Fibroblast of lung (primary cell): ENCODE measurements at regions not wholly inside any gene's neighbourhood (a gene's known extent, or its start where the extent isn't known, plus 50 kb on each side); places are given as distances from the start of the nearest gene placed in this dataset.

ENCODE experiments used
- DNase-seq, 2 donors: peaks; one replicate each; pipeline versions ENCODE4 v3.0.0 to v3.0.0-alpha.2; 2010; ENCODE audit warnings: low read depth in 2 of 2
- H2AFZ ChIP-seq: 2 replicates; pipeline ENCODE4 v1.5.1; 2012; ENCODE audit warnings: low read length, control low read depth, inconsistent platforms
- H3K27ac ChIP-seq: 2 replicates; pipeline ENCODE4 v1.5.1; 2011; ENCODE audit warnings: low read length, control low read depth; ENCODE audit not compliant: insufficient read depth
- H3K27me3 ChIP-seq: 2 replicates; pipeline ENCODE4 v1.5.1; 2011; ENCODE audit warnings: mild to moderate bottlenecking, low read length; ENCODE audit not compliant: control insufficient read depth, insufficient read depth
- H3K36me3 ChIP-seq: 2 replicates; pipeline ENCODE4 v1.5.1; 2011; ENCODE audit warnings: low read length; ENCODE audit not compliant: control insufficient read depth, insufficient read depth
- H3K4me1 ChIP-seq: 2 replicates; pipeline ENCODE4 v1.5.1; 2011; ENCODE audit warnings: low read length; ENCODE audit not compliant: control insufficient read depth, insufficient read depth; ENCODE audit errors: extremely low read depth
- H3K4me2 ChIP-seq: 2 replicates; pipeline ENCODE4 v1.5.1; 2011; ENCODE audit warnings: low read length, control low read depth; ENCODE audit not compliant: insufficient read depth; ENCODE audit errors: extremely low read depth
- H3K4me3 ChIP-seq, 4 experiments: fragments of 200-600 bp in 1 of 4; sonication (generic) in 1 of 4; replicated peaks in 1 of 4; 2 replicates each; pipeline ENCODE4 v1.5.1; 2011 to 2016; ENCODE audit warnings: low read length in 4 of 4, low read depth in 3 of 4, mild to moderate bottlenecking in 3 of 4, control low read depth in 2 of 4, inconsistent platforms in 1 of 4, mixed read lengths in 1 of 4; ENCODE audit not compliant: insufficient read depth in 1 of 4; ENCODE audit errors: control extremely low read depth in 1 of 4
- H3K79me2 ChIP-seq: 2 replicates; pipeline ENCODE4 v1.5.1; 2012; ENCODE audit warnings: mild to moderate bottlenecking, low read length, inconsistent platforms; ENCODE audit not compliant: control insufficient read depth, insufficient read depth
- H3K9ac ChIP-seq: 2 replicates; pipeline ENCODE4 v1.5.1; 2011; ENCODE audit warnings: mild to moderate bottlenecking, low read length, control low read depth; ENCODE audit not compliant: insufficient read depth
- H3K9me3 ChIP-seq: 2 replicates; pipeline ENCODE4 v1.5.1; 2012; ENCODE audit warnings: low read depth, low read length; ENCODE audit not compliant: control insufficient read depth, insufficient read depth
- H4K20me1 ChIP-seq: 2 replicates; pipeline ENCODE4 v1.5.1; 2011; ENCODE audit warnings: low read length; ENCODE audit not compliant: control insufficient read depth, insufficient read depth; ENCODE audit errors: extremely low read depth
- EZH2 ChIP-seq: IDR thresholded peaks from 2 replicates; pipeline ENCODE4 v1.5.1; 2012; ENCODE audit warnings: low read length, control low read depth, mild to moderate bottlenecking; ENCODE audit errors: missing control alignments
- TF ChIP-seq, protein P1 (sequence below), 2 donors: IDR thresholded peaks in 1 of 2; conservative IDR thresholded peaks in 1 of 2; 1 replicate in 1 of 2; 2 replicates in 1 of 2; pipeline ENCODE4 v1.5.1; 2011 to 2012; ENCODE audit warnings: low read length in 2 of 2, control low read depth in 1 of 2, inconsistent platforms in 1 of 2, low read depth in 1 of 2, mild to moderate bottlenecking in 1 of 2

- no peak overlapping the region for H3K27ac ChIP-seq
- H3K4me2 ChIP-seq = no peak overlapping the region
- H3K9ac ChIP-seq = no peak overlapping the region
- no peaks in the 10 kb centered on the region for H3K27me3 ChIP-seq
- no peaks in the 10 kb centered on the region for H3K9me3 ChIP-seq
- H4K20me1 ChIP-seq = no peaks in the 10 kb centered on the region
- H3K79me2 ChIP-seq = no peaks in the 10 kb centered on the region
- H3K36me3 ChIP-seq = no peaks in the 10 kb centered on the region
- no peaks in the 10 kb centered on the region for H3K4me1 ChIP-seq
- H2AFZ ChIP-seq = no peak overlapping the region
- TF ChIP-seq, protein P1, sequence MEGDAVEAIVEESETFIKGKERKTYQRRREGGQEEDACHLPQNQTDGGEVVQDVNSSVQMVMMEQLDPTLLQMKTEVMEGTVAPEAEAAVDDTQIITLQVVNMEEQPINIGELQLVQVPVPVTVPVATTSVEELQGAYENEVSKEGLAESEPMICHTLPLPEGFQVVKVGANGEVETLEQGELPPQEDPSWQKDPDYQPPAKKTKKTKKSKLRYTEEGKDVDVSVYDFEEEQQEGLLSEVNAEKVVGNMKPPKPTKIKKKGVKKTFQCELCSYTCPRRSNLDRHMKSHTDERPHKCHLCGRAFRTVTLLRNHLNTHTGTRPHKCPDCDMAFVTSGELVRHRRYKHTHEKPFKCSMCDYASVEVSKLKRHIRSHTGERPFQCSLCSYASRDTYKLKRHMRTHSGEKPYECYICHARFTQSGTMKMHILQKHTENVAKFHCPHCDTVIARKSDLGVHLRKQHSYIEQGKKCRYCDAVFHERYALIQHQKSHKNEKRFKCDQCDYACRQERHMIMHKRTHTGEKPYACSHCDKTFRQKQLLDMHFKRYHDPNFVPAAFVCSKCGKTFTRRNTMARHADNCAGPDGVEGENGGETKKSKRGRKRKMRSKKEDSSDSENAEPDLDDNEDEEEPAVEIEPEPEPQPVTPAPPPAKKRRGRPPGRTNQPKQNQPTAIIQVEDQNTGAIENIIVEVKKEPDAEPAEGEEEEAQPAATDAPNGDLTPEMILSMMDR (conservative IDR thresholded peaks at IDR 0.05 in 1 of 2, IDR thresholded peaks at IDR 0.05 in 1 of 2; ENCODE audit: low read depth in 1 of 2, low read length in 2 of 2) = no peak
- TF ChIP-seq EZH2 = no peak
- no peak overlapping the region for H3K4me3 ChIP-seq
- DNase-seq = no peak
These were observed 319.2 kb downstream of the IRX2 start for GRCh38 chr5:2432076-2432920.

DNA sequence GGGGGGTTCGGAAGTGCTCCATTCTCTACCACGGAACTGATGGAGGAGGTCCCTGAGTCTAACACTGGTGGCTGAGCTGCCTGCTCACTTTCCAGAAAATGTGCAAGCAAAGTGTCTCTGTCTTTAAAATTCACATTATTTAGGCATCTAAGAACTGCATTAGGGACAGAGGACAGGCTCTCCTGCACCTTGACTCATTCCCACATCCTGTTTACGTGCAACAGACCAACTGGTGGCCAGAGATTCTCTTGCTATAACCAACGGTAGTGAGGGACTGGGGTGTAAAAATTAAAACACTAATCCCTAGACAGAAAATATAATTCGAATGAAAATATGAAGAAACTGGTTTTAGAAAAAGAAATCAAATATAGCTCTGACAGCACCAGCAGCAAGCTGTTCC, 320.9 kb downstream of the IRX2 start:
- Histone ChIP-seq H3K4me3 (no peak overlapping the region), H3K9me3 (no peaks in the 10 kb centered on the region), H3K27ac (no peak overlapping the region), H3K27me3 (no peaks in the 10 kb centered on the region), H4K20me1 (no peaks in the 10 kb centered on the region), H3K4me2 (no peak overlapping the region), H2AFZ (no peak overlapping the region), H3K36me3 (no peaks in the 10 kb centered on the region), H3K4me1 (no peaks in the 10 kb centered on the region), H3K79me2 (no peaks in the 10 kb centered on the region), H3K9ac (no peak overlapping the region)
- TF ChIP-seq, protein P1 (conservative IDR thresholded peaks at IDR 0.05 in 1 of 2, IDR thresholded peaks at IDR 0.05 in 1 of 2; ENCODE audit: low read depth in 1 of 2, low read length in 2 of 2) = no peak
- TF ChIP-seq EZH2 = no peak
- no peak for DNase-seq

- H2AFZ ChIP-seq = no peak overlapping the region
- no peak for DNase-seq
These were observed 323.5 kb downstream of the IRX2 start for GRCh38 chr5:2427983-2428382.

More at GRCh38 chr5:2427983-2428382, 323.5 kb downstream of the IRX2 start:
- H4K20me1 ChIP-seq = no peaks in the 10 kb centered on the region
- H3K79me2 ChIP-seq = no peaks in the 10 kb centered on the region
- no peak overlapping the region for H3K4me3 ChIP-seq
- no peaks in the 10 kb centered on the region for H3K9me3 ChIP-seq
- H3K27ac ChIP-seq = no peak overlapping the region
- no peaks in the 10 kb centered on the region for H3K27me3 ChIP-seq
- no peaks in the 10 kb centered on the region for H3K36me3 ChIP-seq
- H3K4me2 ChIP-seq = no peak overlapping the region
- TF ChIP-seq, protein P1 (conservative IDR thresholded peaks at IDR 0.05 in 1 of 2, IDR thresholded peaks at IDR 0.05 in 1 of 2; ENCODE audit: low read depth in 1 of 2, low read length in 2 of 2) = no peak
- no peak for TF ChIP-seq EZH2
- no peak overlapping the region for H3K9ac ChIP-seq
- no peaks in the 10 kb centered on the region for H3K4me1 ChIP-seq
